GM12864 (cell line): ENCODE measurements at regions not wholly inside any gene's neighbourhood (a gene's known extent, or its start where the extent isn't known, plus 50 kb on each side); places are given as distances from the start of the nearest gene placed in this dataset.
A peak's percentile ranks its signal among the peaks of the same experiment; 100 is the strongest.

ENCODE experiments used
- DNase-seq: peaks from one replicate; pipeline ENCODE4 v3.0.0-alpha.2; 2011; ENCODE audit warnings: low read depth
- H3K4me3 ChIP-seq: 2 replicates; pipeline ENCODE4 v1.5.1; 2011; ENCODE audit warnings: mild to moderate bottlenecking, low read depth, low read length, control low read depth
- CTCF ChIP-seq: IDR thresholded peaks from 2 replicates; pipeline ENCODE4 v1.5.1; 2011; ENCODE audit warnings: low read depth, mild to moderate bottlenecking, moderate library complexity, low read length, control low read depth, inconsistent platforms; ENCODE audit errors: missing control alignments

DNA sequence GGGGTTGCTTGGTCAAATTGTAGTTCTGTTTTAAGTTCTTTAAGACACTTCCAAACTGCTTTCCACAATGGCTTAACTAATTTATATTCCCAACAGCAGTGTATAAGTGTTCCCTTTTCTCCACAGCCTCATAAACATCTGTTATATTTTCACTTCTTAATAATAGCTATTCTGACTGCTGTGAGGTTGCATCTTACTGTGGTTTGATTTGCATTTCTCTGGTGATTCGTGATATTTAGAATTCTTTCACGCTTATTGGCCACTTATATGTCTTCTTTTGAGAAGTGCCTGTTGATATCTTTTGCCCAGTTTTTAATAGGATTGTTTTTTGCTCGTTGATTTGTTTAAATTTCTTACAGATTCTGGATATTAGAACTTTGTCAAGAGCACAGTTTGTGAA is 278.6 kb upstream of the ITM2A start:
- no peak overlapping the region for H3K4me3 ChIP-seq
- DNase-seq, result no peak
- TF ChIP-seq CTCF, result no peak

DNA sequence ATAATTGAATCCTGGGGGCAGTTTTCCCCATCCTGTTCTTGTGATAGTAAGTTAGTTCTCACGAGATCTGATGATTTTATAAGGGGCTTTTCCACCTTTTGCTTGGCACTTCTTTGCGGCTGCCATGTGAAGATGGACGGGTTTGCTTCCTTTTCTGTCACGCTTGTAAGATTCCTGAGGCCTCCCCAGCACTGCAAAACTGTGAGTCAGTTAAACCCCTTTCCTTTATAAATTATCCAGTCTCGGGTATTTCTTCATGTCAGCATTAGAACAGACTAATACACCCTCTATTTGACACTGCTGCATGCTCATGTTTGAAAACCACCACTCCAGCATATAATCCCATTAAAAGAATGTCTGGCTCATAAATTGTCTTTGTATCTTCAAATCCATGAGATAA is 264.4 kb upstream of the ITM2A start:
- no peak for TF ChIP-seq CTCF
- no peak for DNase-seq
- no peak overlapping the region for H3K4me3 ChIP-seq

GRCh38 chrX:79630033-79631009 is 263.2 kb upstream of the ITM2A start:
- DNase-seq, result peak; percentile 0
- H3K4me3 ChIP-seq, result no peak overlapping the region
- TF ChIP-seq CTCF, result no peak

DNA sequence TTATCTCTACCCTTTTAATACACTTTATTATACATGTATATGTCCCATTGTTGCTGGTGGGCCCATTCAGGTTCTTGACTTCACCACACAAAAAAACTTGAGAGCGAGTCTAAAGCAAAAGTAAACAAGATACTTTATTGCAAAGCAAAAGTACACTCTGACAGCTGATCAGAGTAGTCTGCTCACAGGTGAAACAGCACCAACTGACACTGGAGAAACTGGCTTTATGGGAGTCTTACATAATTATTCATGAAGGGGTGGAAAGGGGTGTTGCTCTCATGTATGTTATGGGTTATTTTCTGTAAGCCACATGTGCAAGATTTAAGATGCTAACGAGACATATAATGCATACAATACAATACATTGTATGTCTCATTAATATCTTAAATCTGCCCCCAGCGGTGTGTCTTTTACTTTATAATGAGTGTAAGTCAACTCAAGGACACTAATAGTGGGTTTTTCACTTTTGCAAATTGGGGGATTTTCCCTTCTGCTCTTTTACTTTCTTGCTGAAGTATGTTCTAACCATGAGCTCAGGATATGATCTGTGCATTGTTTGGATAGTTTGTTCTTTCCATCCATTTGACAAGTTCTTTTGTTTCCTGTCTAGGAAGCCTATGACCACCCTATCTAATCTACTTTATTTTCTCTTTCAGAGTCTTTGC is 256.1 kb upstream of the ITM2A start:
- no peak overlapping the region for H3K4me3 ChIP-seq
- no peak for DNase-seq
- no peak for TF ChIP-seq CTCF

GRCh38 chrX:79618280-79618679 is 251.1 kb upstream of the ITM2A start:
- DNase-seq, result no peak
- no peak overlapping the region for H3K4me3 ChIP-seq
- TF ChIP-seq CTCF, result no peak

DNA sequence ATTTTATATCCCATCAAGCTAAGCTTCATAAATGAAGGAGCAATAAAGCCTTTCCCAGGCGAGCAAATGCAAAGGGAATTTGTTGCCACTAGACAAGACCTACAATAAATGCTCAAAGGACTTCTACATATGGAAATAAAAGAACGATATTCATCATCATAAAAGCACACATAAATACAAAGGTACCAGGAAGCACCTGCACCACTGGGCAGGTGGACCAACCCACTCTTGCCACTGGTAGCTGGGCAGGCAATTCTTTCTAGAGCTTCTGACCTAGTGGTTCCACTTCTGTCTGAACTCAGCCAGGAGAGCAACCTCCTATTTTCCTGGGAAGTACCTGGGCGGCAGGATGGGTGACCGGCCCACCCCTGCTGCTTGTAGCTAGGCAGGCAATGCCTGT is 237.2 kb upstream of the ITM2A start:
- H3K4me3 ChIP-seq, result no peak overlapping the region
- no peak for TF ChIP-seq CTCF
- no peak for DNase-seq
